Esophagus muscularis mucosa (tissue), 2 donors: ENCODE measurements at regions not wholly inside any gene's neighbourhood (a gene's known extent, or its start where the extent isn't known, plus 50 kb on each side); places are given as distances from the start of the nearest gene placed in this dataset.

Experiments used
- POLR2A ChIP-seq: fragments of 450-650 bp; IDR thresholded peaks from one replicate; pipeline ENCODE4 v1.6.1; 2017; ENCODE audit warnings: antibody characterized with exemption, moderate library complexity, mild to moderate bottlenecking, low read depth
- POLR2AphosphoS5 ChIP-seq, 2 donors: sonication (generic); formaldehyde crosslinking; IDR thresholded peaks; one replicate each; pipeline ENCODE4 v1.6.1; 2017; ENCODE audit warnings: antibody characterized with exemption in 2 of 2

- TF ChIP-seq POLR2A (no peak), POLR2AphosphoS5 (IDR thresholded peaks at IDR 0.05) (no peak)
These were observed 313.1 kb upstream of the TACR3 start for GRCh38 chr4:104032896-104033295.
